ENCODE measurements at regions not wholly inside any gene's neighbourhood (a gene's known extent, or its start where the extent isn't known, plus 50 kb on each side); places are given as distances from the start of the nearest gene placed in this dataset.

DNA sequence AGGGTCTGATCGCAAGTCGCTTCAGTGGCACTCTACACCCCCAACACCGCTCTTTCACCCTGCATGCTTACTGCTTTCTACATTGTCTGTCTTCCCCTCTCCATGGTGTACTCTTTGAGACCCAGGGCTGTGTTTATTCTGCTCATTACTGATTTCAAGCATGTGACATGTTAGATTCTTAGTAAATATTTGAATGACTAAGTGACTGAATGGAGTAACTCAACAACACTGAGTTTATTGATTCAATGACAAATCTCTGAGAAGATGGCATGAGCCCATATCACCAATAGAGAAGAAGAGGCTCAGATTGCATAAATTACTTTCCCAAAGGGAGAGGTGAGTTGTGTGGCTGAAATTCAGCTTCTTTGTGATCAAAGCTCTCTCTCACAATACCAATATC is 89.7 kb upstream of the OSMR start:
- Histone ChIP-seq H3K4me1 (no peaks in the 10 kb centered on the region), H3K4me2 (no peak overlapping the region), H3K4me3 (no peak overlapping the region), H3K27ac (no peak overlapping the region), H3K27me3 (no peaks in the 10 kb centered on the region), H3K9ac (no peak overlapping the region), H3K36me3 (no peaks in the 10 kb centered on the region), H4K20me1 (no peaks in the 10 kb centered on the region), H3K9me3 (no peaks in the 10 kb centered on the region)
- TF ChIP-seq Cebpa-rat (IDR thresholded peaks at IDR 0.05), result no peak

DNA sequence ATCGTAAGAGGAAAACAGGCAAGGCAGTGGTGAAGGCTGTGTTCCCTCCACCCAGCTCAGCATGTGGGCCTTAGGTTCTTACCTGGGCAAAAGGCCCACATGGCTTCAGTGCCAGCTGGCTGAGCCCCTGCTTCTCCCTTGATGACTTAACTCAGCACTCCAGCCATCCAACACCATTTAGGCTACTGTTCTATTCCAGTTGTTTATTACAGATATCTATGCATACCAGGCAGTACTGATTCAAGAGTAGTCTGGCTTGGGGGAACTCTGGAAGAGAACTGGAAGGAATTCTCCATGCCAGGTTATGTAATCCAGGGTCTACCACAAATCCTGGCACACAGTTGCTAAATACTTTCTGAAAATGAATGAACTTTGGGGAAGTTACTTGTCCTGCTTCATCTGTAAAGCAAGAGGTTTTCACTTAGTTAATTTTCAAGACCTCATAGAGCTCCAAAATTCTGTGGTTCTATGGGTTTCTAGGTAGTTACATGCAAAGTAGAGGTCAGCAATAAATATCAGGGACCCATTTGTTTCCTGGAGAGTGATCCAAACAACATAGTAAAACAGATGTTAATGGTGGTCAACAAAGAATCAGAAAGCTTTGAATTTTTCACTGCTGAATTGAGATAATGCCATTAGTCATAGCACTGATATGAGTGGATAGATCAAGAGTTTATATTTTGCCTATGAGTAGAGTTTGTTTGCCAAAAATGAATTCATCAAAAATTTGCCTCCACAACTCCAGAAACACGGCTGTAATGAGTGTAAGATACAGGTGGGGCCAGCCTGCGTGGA is 88.2 kb upstream of the OSMR start:
- Histone ChIP-seq H3K36me3 (no peaks in the 10 kb centered on the region), H3K27ac (no peak overlapping the region), H3K9me3 (no peaks in the 10 kb centered on the region), H3K4me3 (no peak overlapping the region), H4K20me1 (no peaks in the 10 kb centered on the region), H3K27me3 (no peaks in the 10 kb centered on the region), H3K9ac (no peak overlapping the region), H3K4me1 (no peaks in the 10 kb centered on the region), H3K4me2 (no peak overlapping the region)
- no peak for TF ChIP-seq Cebpa-rat (IDR thresholded peaks at IDR 0.05)

DNA sequence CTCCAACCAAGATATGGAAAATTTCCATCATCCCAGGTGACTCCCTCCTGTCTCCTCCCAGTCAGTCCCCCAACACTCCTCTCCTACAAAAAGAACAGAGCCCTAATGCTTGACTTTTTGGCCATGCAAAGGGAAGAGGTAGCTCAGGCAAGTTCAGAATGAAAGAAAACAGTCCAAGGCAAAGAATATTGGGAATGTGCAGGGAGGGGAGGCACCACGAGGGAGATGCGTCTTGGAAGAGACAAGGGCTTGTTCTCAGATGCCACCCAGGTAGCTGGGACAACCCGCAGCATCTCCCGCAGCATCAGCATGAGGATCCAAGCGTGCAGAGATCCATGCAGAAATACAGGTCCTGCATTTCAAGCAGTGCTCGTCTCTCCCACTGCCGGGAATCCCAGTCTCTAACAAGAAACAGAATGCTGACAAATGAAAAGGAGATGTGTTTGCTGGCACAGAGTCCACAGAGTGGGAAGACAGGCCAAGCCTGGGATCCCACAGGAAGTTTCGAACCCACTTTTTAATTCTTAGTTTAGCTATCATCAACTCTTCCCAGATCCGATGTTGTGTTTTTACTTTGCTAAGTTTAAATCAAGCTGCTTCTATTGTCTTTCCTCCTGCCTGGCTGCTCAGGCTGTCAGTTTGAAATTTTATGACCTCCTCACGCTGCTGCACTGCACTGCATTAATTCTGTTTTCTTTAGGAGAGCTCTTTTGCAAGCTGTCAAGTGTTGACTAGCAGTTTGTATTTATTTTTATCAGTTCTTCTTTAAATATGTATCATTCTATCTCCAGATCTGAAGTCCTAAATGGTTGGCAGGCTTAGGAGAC is 86.8 kb upstream of the OSMR start:
- H3K27me3 ChIP-seq, result no peaks in the 10 kb centered on the region
- no peaks in the 10 kb centered on the region for H3K9me3 ChIP-seq
- no peak overlapping the region for H3K4me3 ChIP-seq
- H4K20me1 ChIP-seq, result no peaks in the 10 kb centered on the region
- no peaks in the 10 kb centered on the region for H3K36me3 ChIP-seq
- H3K27ac ChIP-seq, result no peak overlapping the region
- H3K9ac ChIP-seq, result no peak overlapping the region
- no peaks in the 10 kb centered on the region for H3K4me1 ChIP-seq
- H3K4me2 ChIP-seq, result no peak overlapping the region
- no peak for TF ChIP-seq Cebpa-rat (IDR thresholded peaks at IDR 0.05)

DNA sequence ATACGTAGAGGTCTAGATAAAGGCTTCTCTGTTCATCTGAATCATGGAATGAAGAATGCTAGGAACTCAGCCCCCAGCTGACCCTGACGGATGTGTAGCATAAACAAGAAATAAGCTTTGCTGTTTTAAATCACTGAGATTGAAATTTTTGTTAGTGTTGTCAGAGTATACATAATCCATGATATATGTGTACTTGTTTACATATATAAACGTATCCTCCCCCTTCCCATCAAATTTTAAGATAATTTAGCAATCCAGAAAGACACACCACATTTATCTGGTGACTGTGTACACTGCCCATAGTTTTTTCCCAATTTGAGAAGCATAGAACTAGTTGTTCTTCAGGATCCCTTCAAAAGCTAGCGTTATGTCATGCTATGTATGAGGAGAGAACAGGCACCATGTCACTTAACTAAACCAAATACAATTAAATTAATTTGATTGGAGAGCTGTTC is 80.8 kb upstream of the OSMR start:
- H3K36me3 ChIP-seq, result no peaks in the 10 kb centered on the region
- H3K27ac ChIP-seq, result no peak overlapping the region
- H3K9ac ChIP-seq, result no peak overlapping the region
- H4K20me1 ChIP-seq, result no peaks in the 10 kb centered on the region
- no peak overlapping the region for H3K4me2 ChIP-seq
- H3K4me1 ChIP-seq, result no peaks in the 10 kb centered on the region
- no peak overlapping the region for H3K4me3 ChIP-seq
- H3K27me3 ChIP-seq, result no peaks in the 10 kb centered on the region
- no peak for TF ChIP-seq Cebpa-rat (IDR thresholded peaks at IDR 0.05)
- H3K9me3 ChIP-seq, result peaks cover 7% of the 10 kb centered on the region; the same call in 1 of the 2 replicates

DNA sequence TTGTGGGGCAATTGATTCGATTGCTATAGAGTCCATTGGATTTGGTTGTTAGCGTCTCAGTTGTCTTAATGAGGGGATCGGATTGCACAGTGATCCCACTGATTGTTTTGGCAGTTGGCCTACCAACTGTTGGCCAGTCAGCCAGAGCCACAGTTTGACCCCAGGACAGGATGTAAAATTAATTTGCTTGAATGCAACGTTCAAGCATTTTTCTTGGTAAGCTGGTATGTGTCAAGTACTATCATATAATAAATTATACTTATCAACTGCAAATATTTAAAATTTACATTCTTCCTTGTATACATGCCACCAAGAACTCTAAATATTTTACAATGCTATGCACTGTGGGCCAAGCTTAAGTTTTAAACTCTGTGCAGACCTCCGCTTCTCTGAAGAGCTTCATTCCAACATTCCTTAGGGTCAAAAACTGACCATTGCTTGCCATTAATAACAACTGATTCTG is 80.4 kb upstream of the OSMR start:
- Histone ChIP-seq H4K20me1 (no peaks in the 10 kb centered on the region), H3K9me3 (peaks cover 7% of the 10 kb centered on the region; the same call in 1 of the 2 replicates), H3K36me3 (no peaks in the 10 kb centered on the region), H3K27ac (no peak overlapping the region), H3K4me3 (no peak overlapping the region), H3K9ac (no peak overlapping the region), H3K27me3 (no peaks in the 10 kb centered on the region), H3K4me2 (no peak overlapping the region), H3K4me1 (no peaks in the 10 kb centered on the region)
- no peak for TF ChIP-seq Cebpa-rat (IDR thresholded peaks at IDR 0.05)

DNA sequence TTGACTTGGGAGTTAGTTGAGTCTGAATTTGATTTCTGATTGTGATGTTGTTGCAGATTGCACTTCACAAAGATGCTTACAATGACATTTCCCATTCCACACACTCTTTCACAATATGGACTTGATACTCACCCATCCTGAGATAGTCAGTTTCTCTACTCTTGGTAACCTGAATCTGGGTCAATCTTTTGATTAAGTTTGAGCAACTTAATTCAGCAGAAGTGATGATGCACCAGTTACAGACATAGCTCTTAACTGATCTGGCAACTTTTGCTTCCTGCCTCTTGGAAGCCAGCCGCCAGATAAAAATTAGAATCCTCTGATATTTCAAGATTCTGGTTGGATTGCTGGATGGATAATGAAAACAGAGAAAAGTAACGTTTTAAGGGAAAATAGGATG is 79.7 kb upstream of the OSMR start:
- TF ChIP-seq Cebpa-rat (IDR thresholded peaks at IDR 0.05), result no peak
- Histone ChIP-seq H3K36me3 (no peaks in the 10 kb centered on the region), H3K9ac (no peak overlapping the region), H3K4me2 (no peak overlapping the region), H4K20me1 (no peaks in the 10 kb centered on the region), H3K4me1 (no peaks in the 10 kb centered on the region), H3K4me3 (no peak overlapping the region), H3K27ac (no peak overlapping the region), H3K9me3 (peaks cover 7% of the 10 kb centered on the region; the same call in 1 of the 2 replicates), H3K27me3 (no peaks in the 10 kb centered on the region)

DNA sequence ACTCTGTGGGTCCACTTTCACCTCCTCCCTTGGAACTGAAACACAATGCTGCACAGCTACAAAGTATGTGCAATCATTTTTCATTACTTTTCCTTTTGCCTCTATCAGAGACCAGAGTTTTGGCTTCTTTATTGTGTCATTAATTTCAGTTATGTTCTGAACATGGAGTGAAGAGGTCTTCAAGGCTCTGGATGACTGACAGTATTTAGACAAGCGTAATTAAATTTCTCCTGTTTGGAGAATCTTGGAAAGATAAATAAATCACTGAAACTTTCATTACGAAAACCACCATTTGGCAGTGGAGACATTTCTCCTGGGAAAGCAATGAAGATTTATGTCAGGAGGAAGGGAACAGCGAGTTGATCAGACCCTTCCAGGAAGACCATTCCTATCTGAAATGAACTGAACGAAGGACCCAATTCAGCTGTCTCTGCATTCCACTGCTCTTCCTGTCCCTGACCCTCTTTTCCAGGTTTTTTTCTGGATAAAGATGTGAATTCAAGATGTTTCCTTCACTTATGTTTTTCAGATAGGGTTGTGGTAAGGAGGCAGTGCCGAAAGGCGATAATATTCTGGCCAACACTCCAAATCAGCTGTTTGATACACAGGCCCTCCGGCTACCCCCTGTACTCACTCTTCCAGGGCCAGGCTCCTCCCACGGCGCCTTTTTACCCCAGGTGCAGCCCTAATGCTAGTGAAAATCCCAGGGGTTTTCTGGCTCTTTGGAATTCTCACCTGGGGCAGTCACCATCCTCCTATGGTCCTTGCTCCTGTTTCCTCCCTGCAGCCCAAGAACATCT is 77.2 kb upstream of the OSMR start:
- Histone ChIP-seq H3K4me1 (no peaks in the 10 kb centered on the region), H3K9ac (no peak overlapping the region), H3K4me2 (no peak overlapping the region), H3K27me3 (no peaks in the 10 kb centered on the region), H3K4me3 (no peak overlapping the region), H4K20me1 (no peaks in the 10 kb centered on the region), H3K9me3 (peaks cover 7% of the 10 kb centered on the region; the same call in 1 of the 2 replicates), H3K36me3 (no peaks in the 10 kb centered on the region), H3K27ac (no peak overlapping the region)
- no peak for TF ChIP-seq Cebpa-rat (IDR thresholded peaks at IDR 0.05)

DNA sequence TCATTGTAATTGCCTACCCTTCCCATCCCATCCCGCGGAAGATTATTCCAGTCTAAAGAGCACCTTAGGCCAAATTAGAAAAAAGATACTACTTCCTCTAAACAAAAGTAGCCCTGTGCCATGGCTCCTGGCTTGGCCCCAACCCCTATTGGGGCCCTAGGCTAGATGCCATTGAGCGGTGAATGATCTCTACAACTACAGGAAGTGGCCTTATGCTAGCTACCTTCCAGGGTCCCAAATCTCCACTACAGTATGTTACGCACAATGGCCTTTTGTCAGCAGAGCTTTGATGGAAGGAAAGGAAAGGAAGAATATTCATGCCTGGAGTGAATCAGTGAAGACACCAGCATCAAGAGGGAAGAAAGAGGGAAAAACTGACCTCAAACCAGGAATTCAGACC is 73.3 kb upstream of the OSMR start:
- no peaks in the 10 kb centered on the region for H3K36me3 ChIP-seq
- no peaks in the 10 kb centered on the region for H3K9me3 ChIP-seq
- no peaks in the 10 kb centered on the region for H3K27me3 ChIP-seq
- H4K20me1 ChIP-seq, result no peaks in the 10 kb centered on the region
- H3K4me3 ChIP-seq, result no peak overlapping the region
- H3K4me1 ChIP-seq, result no peaks in the 10 kb centered on the region
- H3K27ac ChIP-seq, result no peak overlapping the region
- no peak for TF ChIP-seq Cebpa-rat (IDR thresholded peaks at IDR 0.05)
- no peak overlapping the region for H3K9ac ChIP-seq
- H3K4me2 ChIP-seq, result no peak overlapping the region

DNA sequence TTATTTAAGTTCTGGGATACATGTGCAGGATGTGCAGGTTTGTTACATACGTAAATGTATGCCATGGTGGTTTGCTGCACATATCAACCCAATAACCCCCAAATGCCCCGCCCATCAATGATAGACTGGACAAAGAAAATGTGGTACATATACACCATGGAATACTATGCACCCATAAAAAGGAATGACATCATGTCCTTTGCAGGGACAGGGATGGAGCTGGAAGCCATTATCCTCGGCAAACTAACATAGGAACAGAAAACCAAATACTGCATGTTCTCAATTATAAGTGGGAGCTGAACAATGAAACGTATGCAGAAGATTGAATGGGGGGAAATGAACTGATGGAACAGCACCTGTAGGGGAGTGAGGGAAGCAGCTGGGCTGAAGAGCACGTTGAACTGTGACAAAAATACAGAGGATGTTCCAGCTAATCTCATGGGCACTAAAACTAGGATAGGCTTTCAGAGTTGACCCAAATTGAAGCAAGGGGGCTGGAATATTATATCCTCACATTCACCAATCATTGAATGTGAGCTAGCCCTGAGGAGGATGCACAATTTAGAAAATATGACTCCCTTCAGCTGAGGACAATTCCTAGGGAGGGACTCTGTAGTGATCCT is 70.5 kb upstream of the OSMR start:
- H3K36me3 ChIP-seq, result no peaks in the 10 kb centered on the region
- H3K27me3 ChIP-seq, result no peaks in the 10 kb centered on the region
- TF ChIP-seq Cebpa-rat (IDR thresholded peaks at IDR 0.05), result no peak
- H3K4me1 ChIP-seq, result no peaks in the 10 kb centered on the region
- H3K27ac ChIP-seq, result no peak overlapping the region
- no peak overlapping the region for H3K9ac ChIP-seq
- no peaks in the 10 kb centered on the region for H4K20me1 ChIP-seq
- H3K4me3 ChIP-seq, result no peak overlapping the region
- H3K9me3 ChIP-seq, result no peaks in the 10 kb centered on the region
- no peak overlapping the region for H3K4me2 ChIP-seq
